Activated T-cell treated with anti-CD3 and anti-CD28 coated beads, Interleukin-2, amount 50 U/mL, for 24 hours (primary cell): ENCODE measurements at regions not wholly inside any gene's neighbourhood (a gene's known extent, or its start where the extent isn't known, plus 50 kb on each side); places are given as distances from the start of the nearest gene placed in this dataset.

Experiments used
- DNase-seq: peaks from one replicate; pipeline ENCODE4 v3.0.0-alpha.2; 2020
- H3K27ac Mint-ChIP-seq: 2 replicates; pipeline ENCODE4 v1.8.0; 2020; ENCODE audit warnings: mild to moderate bottlenecking, mixed read lengths
- H3K27me3 Mint-ChIP-seq: 2 replicates; pipeline ENCODE4 v1.8.0; 2020; ENCODE audit warnings: mixed read lengths
- H3K36me3 Mint-ChIP-seq: 2 replicates; pipeline ENCODE4 v1.8.0; 2020; ENCODE audit warnings: low read depth, mixed read lengths
- H3K4me1 Mint-ChIP-seq: 2 replicates; pipeline ENCODE4 v1.8.0; 2020; ENCODE audit warnings: low read depth, mixed read lengths
- H3K4me3 Mint-ChIP-seq: 2 replicates; pipeline ENCODE4 v1.8.0; 2020; ENCODE audit warnings: mild to moderate bottlenecking, moderate library complexity, mixed read lengths
- H3K9me3 Mint-ChIP-seq: 2 replicates; pipeline ENCODE4 v1.8.0; 2020; ENCODE audit warnings: mixed read lengths

DNA sequence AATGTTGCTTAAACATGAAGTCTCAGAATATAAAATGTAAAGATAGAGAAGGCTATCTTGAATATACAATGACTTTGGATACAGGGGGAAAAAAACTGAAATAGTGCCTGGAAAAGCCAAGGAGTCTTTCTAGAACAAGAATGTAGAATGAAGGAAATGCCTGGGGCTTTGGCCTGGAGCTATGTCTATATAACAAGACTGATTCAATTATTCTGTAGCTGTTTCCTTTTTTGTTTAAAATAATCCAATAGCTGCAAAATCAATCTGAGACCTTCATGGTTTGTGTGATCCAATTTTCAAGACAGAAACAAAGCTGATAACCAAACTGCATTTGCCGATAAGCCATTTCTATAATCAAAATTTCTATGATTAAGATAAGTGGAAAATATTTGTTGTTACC lies 530.9 kb upstream of the NBEA start:
- Mint-ChIP-seq H3K27ac (no peak overlapping the region), H3K27me3 (no peaks in the 10 kb centered on the region), H3K4me1 (no peaks in the 10 kb centered on the region), H3K9me3 (no peaks in the 10 kb centered on the region), H3K4me3 (no peak overlapping the region), H3K36me3 (no peaks in the 10 kb centered on the region)
- DNase-seq, result no peak

DNA sequence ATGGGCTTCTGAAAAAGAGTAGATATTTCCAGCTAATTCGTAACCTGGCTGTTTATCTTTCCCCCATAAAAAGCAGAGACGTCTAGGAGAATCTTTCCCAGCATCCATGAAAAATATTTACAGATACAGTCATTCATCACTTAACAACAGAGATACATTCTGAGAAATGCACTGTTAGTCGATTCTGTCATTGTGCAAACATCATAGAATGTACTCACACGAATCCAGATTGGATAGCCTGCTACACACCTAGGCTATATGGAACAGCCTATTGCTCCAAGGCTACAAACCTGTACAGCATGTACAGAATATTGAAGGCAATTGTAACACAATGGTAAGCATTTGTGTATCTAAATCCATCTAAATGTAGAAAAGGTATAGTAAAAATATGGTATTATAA lies 530.2 kb upstream of the NBEA start:
- no peak for DNase-seq
- H3K36me3 Mint-ChIP-seq, result no peaks in the 10 kb centered on the region
- H3K9me3 Mint-ChIP-seq, result no peaks in the 10 kb centered on the region
- no peaks in the 10 kb centered on the region for H3K27me3 Mint-ChIP-seq
- H3K4me3 Mint-ChIP-seq, result no peak overlapping the region
- H3K4me1 Mint-ChIP-seq, result no peaks in the 10 kb centered on the region
- no peak overlapping the region for H3K27ac Mint-ChIP-seq

- DNase-seq, result no peak
- Mint-ChIP-seq H3K4me1 (no peaks in the 10 kb centered on the region), H3K27ac (no peak overlapping the region), H3K36me3 (no peaks in the 10 kb centered on the region), H3K27me3 (no peaks in the 10 kb centered on the region), H3K4me3 (no peak overlapping the region), H3K9me3 (no peaks in the 10 kb centered on the region)
Measured at GRCh38 chr13:34412295-34412694, 529.8 kb upstream of the NBEA start.

GRCh38 chr13:34412817-34413375 lies 529.2 kb upstream of the NBEA start:
- Mint-ChIP-seq H3K4me1 (no peaks in the 10 kb centered on the region), H3K36me3 (no peaks in the 10 kb centered on the region), H3K27me3 (no peaks in the 10 kb centered on the region), H3K9me3 (no peaks in the 10 kb centered on the region), H3K27ac (no peak overlapping the region), H3K4me3 (no peak overlapping the region)
- no peak for DNase-seq

- Mint-ChIP-seq H3K4me3 (no peak overlapping the region), H3K27me3 (no peaks in the 10 kb centered on the region), H3K27ac (no peak overlapping the region), H3K36me3 (no peaks in the 10 kb centered on the region), H3K9me3 (no peaks in the 10 kb centered on the region), H3K4me1 (no peaks in the 10 kb centered on the region)
- DNase-seq, result no peak
Measured at GRCh38 chr13:34413538-34414210, 528.4 kb upstream of the NBEA start.

- Mint-ChIP-seq H3K27ac (no peak overlapping the region), H3K36me3 (no peaks in the 10 kb centered on the region), H3K27me3 (no peaks in the 10 kb centered on the region), H3K4me3 (no peak overlapping the region), H3K4me1 (no peaks in the 10 kb centered on the region), H3K9me3 (no peaks in the 10 kb centered on the region)
- no peak for DNase-seq
Measured at GRCh38 chr13:34414616-34415015, 527.5 kb upstream of the NBEA start.

- Mint-ChIP-seq H3K27me3 (no peaks in the 10 kb centered on the region), H3K4me3 (no peak overlapping the region), H3K9me3 (no peaks in the 10 kb centered on the region), H3K36me3 (no peaks in the 10 kb centered on the region), H3K27ac (no peak overlapping the region), H3K4me1 (no peaks in the 10 kb centered on the region)
- no peak for DNase-seq
Measured at GRCh38 chr13:34416971-34417380, 525.1 kb upstream of the NBEA start.

DNA sequence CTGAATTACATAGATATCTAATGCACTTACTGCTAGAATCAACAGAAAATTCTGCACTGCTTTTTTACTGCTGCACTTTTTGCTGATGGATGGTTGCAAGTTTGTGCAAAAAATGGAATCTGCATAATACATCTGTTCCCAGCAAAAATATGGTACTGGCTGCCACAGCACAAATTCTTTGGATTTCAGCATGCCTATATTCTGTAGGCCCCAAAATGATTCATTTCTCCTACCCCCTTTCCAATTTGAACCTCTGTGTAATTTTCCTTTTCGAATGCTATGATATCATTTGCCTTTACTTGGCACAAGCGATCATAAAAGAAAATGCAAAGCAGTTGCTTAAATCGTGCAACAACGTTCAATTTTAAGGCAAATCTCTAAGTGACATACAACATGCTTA lies 524.2 kb upstream of the NBEA start:
- Mint-ChIP-seq H3K27me3 (no peaks in the 10 kb centered on the region), H3K36me3 (no peaks in the 10 kb centered on the region), H3K4me3 (no peak overlapping the region), H3K27ac (no peak overlapping the region), H3K9me3 (no peaks in the 10 kb centered on the region), H3K4me1 (no peaks in the 10 kb centered on the region)
- no peak for DNase-seq

GRCh38 chr13:34419025-34419424 lies 523.0 kb upstream of the NBEA start:
- Mint-ChIP-seq H3K36me3 (no peaks in the 10 kb centered on the region), H3K27ac (no peak overlapping the region), H3K4me3 (no peak overlapping the region), H3K4me1 (no peaks in the 10 kb centered on the region), H3K27me3 (no peaks in the 10 kb centered on the region), H3K9me3 (no peaks in the 10 kb centered on the region)
- DNase-seq, result no peak

DNA sequence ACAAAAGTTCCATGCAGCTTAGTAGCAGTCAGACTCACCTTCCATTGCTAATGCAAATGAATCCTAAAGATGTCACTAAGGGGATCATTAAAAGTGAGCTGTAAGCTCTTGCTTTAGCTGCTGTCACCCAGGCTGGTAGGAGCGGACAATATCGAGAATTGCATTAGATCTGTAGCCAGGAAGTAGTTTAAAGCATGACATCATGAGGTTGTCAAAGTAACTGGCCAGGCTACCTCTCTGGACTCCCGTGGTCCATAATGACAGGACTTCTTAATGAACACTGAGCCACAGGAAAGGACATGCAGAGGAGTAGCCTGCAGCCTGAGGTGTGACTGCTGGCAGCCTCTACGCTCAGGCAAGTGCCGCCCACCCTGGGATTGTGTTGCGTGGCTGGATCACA lies 522.3 kb upstream of the NBEA start:
- Mint-ChIP-seq H3K4me1 (no peaks in the 10 kb centered on the region), H3K27me3 (no peaks in the 10 kb centered on the region), H3K27ac (no peak overlapping the region), H3K36me3 (no peaks in the 10 kb centered on the region), H3K9me3 (no peaks in the 10 kb centered on the region), H3K4me3 (no peak overlapping the region)
- DNase-seq, result no peak

DNA sequence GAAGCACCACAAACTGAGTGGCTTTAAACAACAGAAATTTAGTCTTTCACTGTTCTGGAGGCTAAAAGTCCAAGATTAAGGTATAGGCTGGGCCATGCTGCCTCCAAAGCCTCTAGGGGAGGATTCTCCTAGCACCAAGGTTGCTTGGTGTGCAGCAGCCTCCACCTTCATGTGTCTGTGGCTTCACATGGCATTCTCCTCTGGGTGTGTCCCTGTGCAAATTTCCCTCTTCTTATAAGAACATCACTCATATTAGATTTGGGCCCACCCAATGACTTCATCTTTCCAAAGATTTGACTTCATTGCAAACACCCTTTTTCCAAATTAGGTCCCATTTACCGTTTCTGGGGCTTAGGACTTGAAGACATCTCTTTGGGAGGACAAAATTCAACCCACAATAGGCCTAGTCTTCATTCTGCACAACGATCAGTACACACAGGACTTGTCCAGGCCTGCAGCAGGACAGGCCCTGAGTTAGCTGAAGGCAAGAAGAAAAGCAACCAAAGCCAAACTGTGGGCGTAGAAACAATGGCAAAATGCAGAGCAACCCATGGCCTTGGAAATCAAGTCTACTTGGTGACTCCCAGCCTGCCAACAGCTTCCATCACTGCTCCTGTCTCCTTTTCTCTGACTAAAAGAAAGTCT lies 521.2 kb upstream of the NBEA start:
- H3K27me3 Mint-ChIP-seq, result no peaks in the 10 kb centered on the region
- no peaks in the 10 kb centered on the region for H3K36me3 Mint-ChIP-seq
- no peak for DNase-seq
- H3K27ac Mint-ChIP-seq, result no peak overlapping the region
- no peak overlapping the region for H3K4me3 Mint-ChIP-seq
- H3K9me3 Mint-ChIP-seq, result no peaks in the 10 kb centered on the region
- no peaks in the 10 kb centered on the region for H3K4me1 Mint-ChIP-seq

DNA sequence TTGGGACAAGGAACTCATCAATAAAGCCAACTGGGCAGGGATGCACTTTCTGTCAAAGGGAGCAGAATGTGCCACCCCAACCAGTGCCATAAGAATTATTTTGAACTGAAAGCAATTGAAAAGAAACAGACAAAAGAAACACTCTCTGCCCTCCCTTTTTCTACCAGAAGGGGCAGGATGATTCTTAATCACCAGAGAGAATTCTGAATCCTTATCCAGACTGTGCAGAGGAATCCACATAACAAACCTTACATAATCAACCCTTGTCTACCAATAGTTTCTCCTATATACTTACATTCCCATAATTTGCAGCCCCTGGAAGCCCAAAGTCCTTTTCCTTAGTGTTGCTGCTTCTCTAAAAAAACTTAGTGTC lies 520.7 kb upstream of the NBEA start:
- Mint-ChIP-seq H3K27me3 (no peaks in the 10 kb centered on the region), H3K4me1 (no peaks in the 10 kb centered on the region), H3K27ac (no peak overlapping the region), H3K9me3 (no peaks in the 10 kb centered on the region), H3K4me3 (no peak overlapping the region), H3K36me3 (no peaks in the 10 kb centered on the region)
- no peak for DNase-seq

- Mint-ChIP-seq H3K4me1 (no peaks in the 10 kb centered on the region), H3K27ac (no peak overlapping the region), H3K36me3 (no peaks in the 10 kb centered on the region), H3K4me3 (no peak overlapping the region), H3K9me3 (no peaks in the 10 kb centered on the region), H3K27me3 (no peaks in the 10 kb centered on the region)
- DNase-seq, result no peak
Measured at GRCh38 chr13:34421858-34422475, 520.1 kb upstream of the NBEA start.

- H3K27ac Mint-ChIP-seq, result no peak overlapping the region
- no peaks in the 10 kb centered on the region for H3K4me1 Mint-ChIP-seq
- no peak overlapping the region for H3K4me3 Mint-ChIP-seq
- H3K27me3 Mint-ChIP-seq, result no peaks in the 10 kb centered on the region
- DNase-seq, result no peak
- H3K9me3 Mint-ChIP-seq, result no peaks in the 10 kb centered on the region
- H3K36me3 Mint-ChIP-seq, result no peaks in the 10 kb centered on the region
Measured at GRCh38 chr13:34422956-34423355, 519.1 kb upstream of the NBEA start.

DNA sequence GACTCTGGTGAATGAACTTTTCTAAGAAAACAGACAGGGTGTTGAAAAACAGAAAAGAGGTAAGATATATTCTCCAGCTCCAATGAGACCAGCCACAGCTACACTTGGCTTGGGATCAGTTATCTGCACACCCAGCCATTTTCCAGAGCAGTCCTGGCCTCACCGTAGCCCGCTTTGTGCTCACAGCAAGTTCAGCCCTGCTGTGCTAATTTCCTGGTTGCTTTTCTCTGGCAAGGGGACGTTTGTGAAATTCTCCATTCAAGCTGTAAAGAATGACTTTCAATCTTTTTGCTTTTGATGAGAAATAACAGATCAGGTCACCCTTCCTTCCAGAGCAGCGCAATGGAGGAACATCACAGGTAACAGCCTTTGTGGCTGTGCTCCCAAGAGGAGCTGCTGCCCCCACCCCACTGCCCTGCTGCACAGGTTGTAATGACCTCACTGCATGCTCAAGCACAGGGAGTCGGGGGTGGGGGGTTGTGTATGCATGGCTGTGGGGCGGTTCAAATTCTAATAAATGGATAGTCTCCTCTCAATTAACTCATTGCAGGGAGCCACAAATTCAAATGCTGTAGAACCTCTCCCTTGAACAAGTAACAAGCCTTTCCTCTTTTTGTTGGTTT lies 516.6 kb upstream of the NBEA start:
- Mint-ChIP-seq H3K27me3 (no peaks in the 10 kb centered on the region), H3K36me3 (no peaks in the 10 kb centered on the region), H3K4me3 (no peak overlapping the region), H3K9me3 (no peaks in the 10 kb centered on the region), H3K4me1 (no peaks in the 10 kb centered on the region), H3K27ac (no peak overlapping the region)
- no peak for DNase-seq
